B cell (primary cell): ENCODE measurements at regions not wholly inside any gene's neighbourhood (a gene's known extent, or its start where the extent isn't known, plus 50 kb on each side); places are given as distances from the start of the nearest gene placed in this dataset.

Experiments used
- EZH2 ChIP-seq: IDR thresholded peaks from 2 replicates; pipeline ENCODE4 v1.6.1; 2012; ENCODE audit warnings: borderline replicate concordance, low read depth, mild to moderate bottlenecking, moderate library complexity, low read length; ENCODE audit not compliant: insufficient read depth, poor library complexity, severe bottlenecking
- TF ChIP-seq, protein P1 (sequence below): fragments of 200-600 bp; IDR thresholded peaks from one replicate; pipeline ENCODE4 v1.8.0; 2022; ENCODE audit warnings: antibody characterized with exemption, mild to moderate bottlenecking

DNA sequence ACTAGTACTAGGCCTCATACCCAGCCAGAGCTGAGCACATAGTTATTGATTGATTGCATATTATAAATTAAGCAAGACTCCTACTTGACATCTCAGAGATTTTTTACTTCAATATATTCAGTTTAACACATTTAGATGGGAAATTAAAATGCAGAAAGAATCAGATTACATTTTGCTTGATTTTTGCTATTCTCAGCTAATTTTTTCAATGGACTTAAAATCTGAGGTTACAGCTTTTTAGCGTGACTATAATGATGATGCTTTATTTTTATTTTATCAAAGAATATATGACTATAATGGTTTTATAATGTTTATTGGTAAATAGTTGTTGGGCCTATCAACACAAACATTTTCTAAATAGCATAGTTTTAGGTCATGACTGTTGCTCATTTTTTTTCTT lies 493.0 kb upstream of the CNTNAP5 start:
- TF ChIP-seq, protein P1, sequence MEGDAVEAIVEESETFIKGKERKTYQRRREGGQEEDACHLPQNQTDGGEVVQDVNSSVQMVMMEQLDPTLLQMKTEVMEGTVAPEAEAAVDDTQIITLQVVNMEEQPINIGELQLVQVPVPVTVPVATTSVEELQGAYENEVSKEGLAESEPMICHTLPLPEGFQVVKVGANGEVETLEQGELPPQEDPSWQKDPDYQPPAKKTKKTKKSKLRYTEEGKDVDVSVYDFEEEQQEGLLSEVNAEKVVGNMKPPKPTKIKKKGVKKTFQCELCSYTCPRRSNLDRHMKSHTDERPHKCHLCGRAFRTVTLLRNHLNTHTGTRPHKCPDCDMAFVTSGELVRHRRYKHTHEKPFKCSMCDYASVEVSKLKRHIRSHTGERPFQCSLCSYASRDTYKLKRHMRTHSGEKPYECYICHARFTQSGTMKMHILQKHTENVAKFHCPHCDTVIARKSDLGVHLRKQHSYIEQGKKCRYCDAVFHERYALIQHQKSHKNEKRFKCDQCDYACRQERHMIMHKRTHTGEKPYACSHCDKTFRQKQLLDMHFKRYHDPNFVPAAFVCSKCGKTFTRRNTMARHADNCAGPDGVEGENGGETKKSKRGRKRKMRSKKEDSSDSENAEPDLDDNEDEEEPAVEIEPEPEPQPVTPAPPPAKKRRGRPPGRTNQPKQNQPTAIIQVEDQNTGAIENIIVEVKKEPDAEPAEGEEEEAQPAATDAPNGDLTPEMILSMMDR, result no peak
- no peak for TF ChIP-seq EZH2
